ENCODE measurements at regions not wholly inside any gene's neighbourhood (a gene's known extent, or its start where the extent isn't known, plus 50 kb on each side); places are given as distances from the start of the nearest gene placed in this dataset.
A peak's percentile ranks its signal among the peaks of the same experiment; 100 is the strongest.
"Not testable (repeated sequence)": the region's sequence is repeated elsewhere in the genome, so short reads cannot be mapped to it uniquely, and the experiment has no call there.

DNA sequence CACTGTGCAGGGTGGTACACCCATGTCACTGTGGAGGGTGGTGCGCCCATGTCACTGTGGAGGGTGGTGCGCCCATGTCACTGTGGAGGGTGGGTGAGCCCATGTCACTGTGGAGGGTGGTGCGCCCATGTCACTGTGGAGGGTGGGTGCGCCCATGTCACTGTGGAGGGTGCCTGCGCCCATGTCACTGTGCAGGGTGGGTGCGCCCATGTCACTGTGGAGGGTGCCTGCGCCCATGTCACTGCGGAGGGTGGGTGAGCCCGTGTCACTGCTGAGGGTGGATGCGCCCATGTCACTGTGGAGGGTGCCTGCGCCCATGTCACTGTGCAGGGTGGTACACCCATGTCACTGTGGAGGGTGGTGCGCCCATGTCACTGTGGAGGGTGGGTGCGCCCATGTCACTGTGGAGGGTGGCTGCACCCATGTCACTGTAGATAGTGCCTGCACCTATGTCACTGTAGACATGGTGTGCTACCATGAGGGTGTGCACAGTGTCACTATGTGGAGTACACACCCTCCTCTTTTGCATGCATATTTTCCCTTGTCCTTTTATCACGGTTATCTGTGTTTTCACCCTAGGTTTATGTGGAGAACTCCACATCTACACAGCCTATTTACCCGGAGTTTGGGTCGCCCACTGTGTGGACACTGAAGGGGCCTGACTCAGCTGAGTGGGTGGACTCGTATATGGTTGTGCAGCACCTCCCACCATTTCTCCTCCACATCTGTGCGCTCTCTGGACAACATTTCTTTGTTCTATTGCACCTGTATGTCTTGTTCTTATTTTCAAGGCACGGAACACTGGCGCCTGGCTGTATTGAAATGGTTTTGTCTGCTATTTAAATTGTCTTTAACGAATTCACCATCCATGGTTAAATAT is 222.4 kb downstream of the ERMARD start:
- not testable (repeated sequence) for DNase-seq

- DNase-seq, result no peak
Measured at GRCh38 chr6:169972736-169973135, 221.3 kb downstream of the ERMARD start.

GRCh38 chr6:169972101-169972651 is 220.8 kb downstream of the ERMARD start:
- no peak for DNase-seq

- no peak for DNase-seq
Measured at GRCh38 chr6:169971081-169971861, 219.8 kb downstream of the ERMARD start.

DNA sequence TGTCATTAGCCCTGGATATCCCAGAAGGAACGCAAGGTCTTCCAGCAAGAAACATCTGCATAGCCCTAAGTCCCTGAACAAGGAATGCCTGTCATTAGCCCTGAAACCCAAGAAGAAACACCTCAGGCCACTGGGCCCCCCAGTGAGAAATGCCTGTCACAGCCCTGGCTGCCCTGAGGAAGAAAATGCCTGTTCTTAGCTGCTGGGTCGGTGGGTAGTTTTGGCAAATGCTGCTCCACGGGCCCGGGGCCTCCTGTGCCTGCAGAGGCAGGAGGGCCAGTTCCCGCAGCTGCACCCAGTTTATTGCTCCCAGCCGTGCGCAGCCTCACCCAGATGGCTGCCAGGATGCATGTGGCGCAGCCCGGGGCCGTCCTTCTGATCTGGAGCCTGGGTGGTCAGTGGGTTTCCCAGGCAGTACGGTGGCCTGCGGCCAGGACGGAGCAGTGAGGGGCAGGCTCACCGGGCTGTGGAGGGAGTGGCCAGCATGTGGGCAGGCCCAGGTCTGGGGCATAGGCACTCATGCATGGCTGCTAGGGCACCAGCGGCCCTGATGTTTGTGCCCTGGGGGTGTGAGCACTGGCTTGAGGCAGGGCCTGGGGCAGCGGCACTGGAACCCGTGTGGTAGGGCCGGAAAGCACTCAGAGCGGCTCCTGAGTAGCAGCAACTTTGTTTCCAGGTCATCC is 219.0 kb downstream of the ERMARD start:
- DNase-seq, result no peak

DNA sequence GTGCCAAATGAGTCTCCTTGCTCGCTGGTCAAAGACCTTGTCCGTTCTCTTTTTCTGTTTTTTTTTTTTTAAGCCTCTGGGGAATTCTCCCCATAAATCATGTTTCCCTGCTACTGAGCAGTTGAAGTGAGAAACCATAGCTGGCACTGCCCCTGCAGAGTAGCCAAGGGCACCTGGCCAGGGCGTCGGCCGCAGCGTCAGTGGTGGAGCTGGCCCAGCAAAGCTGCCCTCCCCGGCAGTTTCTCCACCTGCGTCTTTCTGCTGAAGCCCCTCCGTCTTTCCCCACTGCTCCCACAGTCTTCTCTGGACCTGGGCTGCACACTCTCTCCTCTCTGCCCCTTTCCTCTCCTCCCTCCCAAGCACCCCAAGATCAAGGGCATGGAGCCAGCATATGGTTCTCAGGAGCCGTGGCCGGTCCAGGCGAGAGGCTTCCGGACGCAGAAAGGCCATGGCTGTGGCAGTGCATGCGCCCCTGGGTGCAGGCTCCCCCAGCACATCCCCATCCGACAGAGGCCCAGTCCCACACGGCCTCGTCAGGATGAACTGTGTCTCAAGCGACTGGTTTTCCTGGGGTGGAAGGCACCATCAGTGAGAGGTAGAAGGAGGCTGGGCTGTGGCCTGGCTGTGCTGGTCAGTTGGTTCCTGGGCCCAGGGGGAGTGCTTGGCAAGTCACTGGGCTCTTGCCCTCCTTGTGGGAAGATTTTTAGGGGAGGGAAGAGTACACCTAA is 218.1 kb downstream of the ERMARD start:
- DNase-seq, result no peak

- no peak for DNase-seq
Measured at GRCh38 chr6:169968541-169969270, 217.3 kb downstream of the ERMARD start.

- no peak for DNase-seq
Measured at GRCh38 chr6:169967687-169968086, 216.3 kb downstream of the ERMARD start.

- DNase-seq, result no peak
Measured at GRCh38 chr6:169966312-169967181, 215.1 kb downstream of the ERMARD start.

- DNase-seq, result no peak
Measured at GRCh38 chr6:169965657-169966311, 214.4 kb downstream of the ERMARD start.

DNA sequence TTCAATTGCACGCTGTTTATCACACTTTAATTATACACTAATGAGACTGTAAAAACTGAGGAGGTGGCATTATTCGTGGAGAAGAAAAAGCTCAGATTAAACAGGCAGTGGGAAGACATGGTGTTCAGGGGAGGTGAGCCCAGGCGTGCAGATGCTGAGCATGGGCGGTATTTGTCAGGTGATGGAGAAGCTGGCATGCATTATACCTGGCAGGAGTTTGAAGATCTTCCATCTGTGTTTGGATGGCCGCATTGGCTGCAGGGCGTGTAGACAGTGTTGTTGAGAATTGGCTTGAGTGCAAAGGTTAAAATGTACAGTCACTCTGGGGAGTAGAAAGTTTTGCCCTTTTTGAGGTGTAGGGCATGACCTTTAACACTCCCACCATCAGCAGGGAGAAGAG is 213.8 kb downstream of the ERMARD start:
- no peak for DNase-seq

GRCh38 chr6:169964486-169965180 is 213.2 kb downstream of the ERMARD start:
- DNase-seq, result no peak

DNA sequence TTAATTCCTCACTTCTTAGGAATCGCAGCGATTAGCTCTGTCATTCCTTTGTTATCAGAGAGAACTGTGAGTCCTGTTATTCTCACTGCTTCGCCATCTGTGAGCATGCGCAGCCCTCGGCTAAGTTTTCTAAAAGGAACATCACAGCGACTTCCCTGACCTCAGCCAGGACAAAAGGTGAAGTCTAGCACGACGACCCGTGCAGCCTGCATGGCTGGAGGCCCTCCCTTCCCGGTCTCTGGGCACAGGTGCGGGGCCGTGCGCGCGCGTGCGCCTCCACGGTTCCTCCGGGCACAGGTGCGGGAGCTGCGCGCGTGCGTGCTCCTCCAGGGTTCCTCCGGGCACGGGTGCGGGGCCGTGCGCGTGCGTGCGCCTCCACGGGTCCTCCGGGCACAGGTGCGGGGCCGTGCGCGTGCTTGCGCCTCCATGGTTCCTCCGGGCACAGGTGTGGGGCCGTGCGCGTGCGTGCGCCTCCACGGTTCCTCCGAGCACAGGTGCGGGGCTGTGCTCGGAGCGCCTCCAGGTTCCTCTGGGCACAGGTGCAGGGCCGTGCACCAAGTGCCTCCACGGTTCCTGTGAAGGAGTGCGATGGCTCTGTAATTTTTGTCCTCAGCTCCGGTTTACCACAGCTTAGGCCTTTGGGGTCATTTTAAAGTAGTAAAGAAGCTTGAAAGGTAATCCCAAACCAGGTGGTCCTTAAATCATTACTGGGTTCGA is 212.3 kb downstream of the ERMARD start:
- no peak for DNase-seq

GRCh38 chr6:169962604-169963469 is 211.4 kb downstream of the ERMARD start:
- DNase-seq, result no peak

DNA sequence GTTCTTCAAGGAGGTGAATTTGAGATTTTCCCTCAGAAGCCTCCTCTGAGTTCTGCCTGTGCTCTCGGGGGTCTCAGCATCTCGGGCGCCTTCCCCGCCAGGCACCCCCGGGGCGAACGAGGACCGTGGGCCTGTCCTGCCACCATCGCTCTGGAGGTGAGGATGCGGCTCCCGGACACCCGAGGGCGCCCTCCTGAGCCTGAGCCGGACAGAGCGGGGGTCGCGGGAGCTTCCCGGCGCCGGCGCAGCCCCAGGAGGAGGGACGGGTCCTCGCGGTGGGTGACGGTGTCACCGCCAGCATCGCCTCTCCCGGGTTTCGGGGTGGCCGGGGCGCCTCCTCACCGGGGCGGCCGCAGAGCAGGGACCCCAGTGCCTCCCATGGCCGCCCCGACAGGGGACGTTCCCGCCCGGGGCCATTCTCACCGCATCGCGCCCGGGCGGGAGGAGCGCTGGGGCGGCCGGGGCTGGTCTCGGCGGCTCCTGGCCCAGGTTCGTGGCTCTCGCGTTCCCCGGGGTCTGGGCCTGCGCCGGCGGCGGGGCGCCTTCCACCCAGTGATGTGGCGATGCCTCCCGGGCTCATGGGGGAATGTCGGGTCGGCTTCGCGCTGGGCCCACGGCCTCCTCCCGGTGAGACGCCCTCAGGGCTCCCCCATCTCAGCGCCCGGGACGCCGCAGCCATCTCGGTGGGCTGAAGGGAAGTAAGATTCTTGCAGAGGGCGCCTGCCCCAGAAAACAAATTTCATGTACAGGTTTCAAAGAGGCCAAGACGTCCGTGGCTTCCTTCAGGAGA is 210.5 kb downstream of the ERMARD start:
- peak; percentile 76 for DNase-seq

DNA sequence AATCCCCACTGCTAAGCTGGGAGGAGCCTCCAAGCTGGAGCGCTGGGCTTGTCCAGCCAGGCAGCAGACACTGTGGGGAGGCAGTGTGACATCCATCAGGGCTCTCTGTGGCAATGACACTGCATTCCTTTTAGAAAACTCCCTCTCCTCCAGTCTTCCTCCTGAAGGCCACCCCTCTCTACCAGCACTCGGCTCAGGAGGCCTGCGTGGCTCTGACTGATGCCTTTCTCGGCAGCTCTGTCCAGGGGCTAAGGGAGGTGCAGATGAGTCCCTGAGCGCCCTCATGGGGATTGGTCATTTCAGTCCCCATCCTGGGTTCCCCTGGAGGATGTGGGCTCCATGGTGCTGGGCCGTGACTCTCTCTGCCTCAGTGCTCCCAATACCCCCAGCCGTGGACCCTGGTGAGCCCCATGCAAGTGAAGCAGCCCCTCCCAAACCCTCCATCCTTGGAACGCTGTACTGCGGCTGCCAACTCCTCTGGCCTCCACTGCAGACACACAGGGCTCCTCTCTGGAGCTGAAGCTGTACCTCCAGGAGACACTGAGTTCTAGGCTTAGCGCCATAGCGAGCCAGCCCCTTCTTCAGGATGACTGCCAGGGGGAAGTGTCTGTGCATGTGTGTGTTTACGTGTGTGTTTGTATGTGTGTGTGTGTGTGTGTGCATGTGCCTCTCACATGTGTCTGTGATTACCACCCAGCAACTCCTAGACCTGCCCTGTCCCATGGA is 209.6 kb downstream of the ERMARD start:
- DNase-seq, result no peak

All from left hindlimb (tissue), 1 donor.